NCI-H345 treated with DMSO at 0.1 percent for 48 hours (cell line): ENCODE measurements at regions not wholly inside any gene's neighbourhood (a gene's known extent, or its start where the extent isn't known, plus 50 kb on each side); places are given as distances from the start of the nearest gene placed in this dataset.
"Not testable (repeated sequence)": the region's sequence is repeated elsewhere in the genome, so short reads cannot be mapped to it uniquely, and the experiment has no call there.

Source experiments
- DNase-seq: peaks from one replicate; lab custom pipeline; 2025; ENCODE audit not compliant: unreplicated experiment; lab: John Stamatoyannopoulos, UW

- no peak for DNase-seq
Measured at GRCh38 chr7:106747804-106748203, 86.8 kb upstream of the CCDC71L start.

- no peak for DNase-seq
Measured at GRCh38 chr7:106749165-106749564, 88.2 kb upstream of the CCDC71L start.

GRCh38 chr7:106750773-106751172, 89.8 kb upstream of the CCDC71L start:
- DNase-seq, result no peak

- DNase-seq, result no peak
Measured at GRCh38 chr7:106752367-106752766, 91.4 kb upstream of the CCDC71L start.

- DNase-seq, result not testable (repeated sequence)
Measured at GRCh38 chr7:106755024-106755423, 94.1 kb upstream of the CCDC71L start.

GRCh38 chr7:106755641-106756040, 94.7 kb upstream of the CCDC71L start:
- DNase-seq, result no peak

- DNase-seq, result no peak
Measured at GRCh38 chr7:106756071-106756470, 95.1 kb upstream of the CCDC71L start.

- no peak for DNase-seq
Measured at GRCh38 chr7:106756884-106757283, 95.9 kb upstream of the CCDC71L start.

- DNase-seq, result no peak
Measured at GRCh38 chr7:106757846-106758245, 96.9 kb upstream of the CCDC71L start.

- not testable (repeated sequence) for DNase-seq
Measured at GRCh38 chr7:106762845-106763244, 101.9 kb upstream of the CCDC71L start.

GRCh38 chr7:106763717-106764116, 101.4 kb upstream of the PIK3CG start:
- DNase-seq, result no peak

- no peak for DNase-seq
Measured at GRCh38 chr7:106765727-106766355, 99.2 kb upstream of the PIK3CG start.

- no peak for DNase-seq
Measured at GRCh38 chr7:106766551-106766950, 98.5 kb upstream of the PIK3CG start.

- no peak for DNase-seq
Measured at GRCh38 chr7:106767078-106767477, 98.0 kb upstream of the PIK3CG start.

- DNase-seq, result no peak
Measured at GRCh38 chr7:106767498-106768323, 97.4 kb upstream of the PIK3CG start.

- no peak for DNase-seq
Measured at GRCh38 chr7:106768324-106768751, 96.7 kb upstream of the PIK3CG start.

- DNase-seq, result no peak
Measured at GRCh38 chr7:106770191-106770590, 94.9 kb upstream of the PIK3CG start.

- DNase-seq, result no peak
Measured at GRCh38 chr7:106772655-106773108, 92.4 kb upstream of the PIK3CG start.

GRCh38 chr7:106773228-106773627, 91.9 kb upstream of the PIK3CG start:
- DNase-seq, result no peak

- no peak for DNase-seq
Measured at GRCh38 chr7:106773721-106774120, 91.4 kb upstream of the PIK3CG start.

GRCh38 chr7:106774213-106774767, 90.8 kb upstream of the PIK3CG start:
- DNase-seq, result no peak
